ENCODE measurements at regions not wholly inside any gene's neighbourhood (a gene's known extent, or its start where the extent isn't known, plus 50 kb on each side); places are given as distances from the start of the nearest gene placed in this dataset.

- Histone ChIP-seq H3K4me3 (ENCODE audit: low read length) (no peak overlapping the region), H3K27me3 (ENCODE audit: control insufficient read depth in 1 of 2, insufficient read depth in 2 of 2, low read length in 2 of 2) (no peaks in the 10 kb centered on the region), H3K4me1 (ENCODE audit: insufficient read depth, low read length) (peaks cover 3% of the 10 kb centered on the region), H3K27ac (ENCODE audit: low read depth in 1 of 2, low read length in 2 of 2) (no peak overlapping the region), H3K36me3 (ENCODE audit: insufficient read depth, low read length) (no peaks in the 10 kb centered on the region), H3K9me3 (ENCODE audit: control insufficient read depth in 1 of 2, insufficient read depth in 1 of 2, low read length in 2 of 2) (no peaks in the 10 kb centered on the region)
- Mint-ChIP-seq H3K9me3 (no peaks in the 10 kb centered on the region), H3K27ac (no peak overlapping the region), H3K27me3 (peaks cover 30% of the 10 kb centered on the region), H3K4me3 (no peak overlapping the region), H3K4me1 (ENCODE audit: low read depth) (no peaks in the 10 kb centered on the region), H3K36me3 (ENCODE audit: low read depth) (no peaks in the 10 kb centered on the region)
- ChIA-PET CTCF (interaction anchor here (1.2 kb wide), 1 partner anchor 191 kb away, joined by 3 read pairs; no protein-coding TSS in a partner anchor), POLR2A (no interaction called here)
- intact Hi-C loops (cut with DNase I, micrococcal nuclease): no loop called here
- DNase-seq (no peak), ATAC-seq (ENCODE audit: poor library complexity) (no peak)
- no peak for TF ChIP-seq CTCF (IDR thresholded peaks at IDR 0.05)
These were observed 79.3 kb downstream of the NABP1 start for GRCh38 chr2:191757208-191757607.

- peak; percentile 68 for TF ChIP-seq CTCF (IDR thresholded peaks at IDR 0.05)
- no peaks in the 10 kb centered on the region for H3K27me3 ChIP-seq (ENCODE audit: control insufficient read depth in 1 of 2, insufficient read depth in 2 of 2, low read length in 2 of 2)
- DNase-seq: peak; percentile 7 to 74 (median 38)
- Mint-ChIP-seq H3K4me1 (ENCODE audit: low read depth) (no peaks in the 10 kb centered on the region), H3K27me3 (peaks cover 22% of the 10 kb centered on the region), H3K36me3 (ENCODE audit: low read depth) (no peaks in the 10 kb centered on the region), H3K27ac (no peak overlapping the region), H3K4me3 (no peak overlapping the region), H3K9me3 (no peaks in the 10 kb centered on the region)
- ATAC-seq (ENCODE audit: poor library complexity): peak; percentile 81
- H3K36me3 ChIP-seq (ENCODE audit: insufficient read depth, low read length): no peaks in the 10 kb centered on the region
- peaks cover 3% of the 10 kb centered on the region for H3K4me1 ChIP-seq (ENCODE audit: insufficient read depth, low read length)
- H3K9me3 ChIP-seq (ENCODE audit: control insufficient read depth in 1 of 2, insufficient read depth in 1 of 2, low read length in 2 of 2): no peaks in the 10 kb centered on the region
- no peak overlapping the region for H3K27ac ChIP-seq (ENCODE audit: low read depth in 1 of 2, low read length in 2 of 2)
- intact Hi-C loops (cut with DNase I, micrococcal nuclease): no loop called here
- ChIA-PET CTCF (interaction anchor here (0.6 to 1.9 kb wide), 3 partner anchors 10 to 73 kb away, joined by 3 to 5 read pairs (median 4); no protein-coding TSS in a partner anchor), POLR2A (no interaction called here)
- no peak overlapping the region for H3K4me3 ChIP-seq (ENCODE audit: low read length)
These were observed 80.9 kb downstream of the NABP1 start for GRCh38 chr2:191758518-191759507.

- no peaks in the 10 kb centered on the region for H3K36me3 ChIP-seq (ENCODE audit: insufficient read depth, low read length)
- Mint-ChIP-seq H3K9me3 (no peaks in the 10 kb centered on the region), H3K4me3 (no peak overlapping the region), H3K27me3 (peaks cover 22% of the 10 kb centered on the region), H3K27ac (no peak overlapping the region), H3K36me3 (ENCODE audit: low read depth) (no peaks in the 10 kb centered on the region), H3K4me1 (ENCODE audit: low read depth) (no peaks in the 10 kb centered on the region)
- DNase-seq: no peak
- no peaks in the 10 kb centered on the region for H3K27me3 ChIP-seq (ENCODE audit: control insufficient read depth in 1 of 2, insufficient read depth in 2 of 2, low read length in 2 of 2)
- ATAC-seq (ENCODE audit: poor library complexity): no peak
- POLR2A ChIA-PET: no interaction called here
- H3K4me3 ChIP-seq (ENCODE audit: low read length): no peak overlapping the region
- intact Hi-C loops (cut with DNase I, micrococcal nuclease): no loop called here
- CTCF ChIA-PET: interaction anchor here (1.9 kb wide), 1 partner anchor 11 kb away, joined by 5 read pairs; no protein-coding TSS in a partner anchor
- TF ChIP-seq CTCF (IDR thresholded peaks at IDR 0.05): no peak
- H3K4me1 ChIP-seq (ENCODE audit: insufficient read depth, low read length): peaks cover 3% of the 10 kb centered on the region
- H3K9me3 ChIP-seq (ENCODE audit: control insufficient read depth in 1 of 2, insufficient read depth in 1 of 2, low read length in 2 of 2): no peaks in the 10 kb centered on the region
- H3K27ac ChIP-seq (ENCODE audit: low read depth in 1 of 2, low read length in 2 of 2): no peak overlapping the region
These were observed 81.7 kb downstream of the NABP1 start for GRCh38 chr2:191759680-191760079.
